ENCODE measurements at regions not wholly inside any gene's neighbourhood (a gene's known extent, or its start where the extent isn't known, plus 50 kb on each side); places are given as distances from the start of the nearest gene placed in this dataset.

DNA sequence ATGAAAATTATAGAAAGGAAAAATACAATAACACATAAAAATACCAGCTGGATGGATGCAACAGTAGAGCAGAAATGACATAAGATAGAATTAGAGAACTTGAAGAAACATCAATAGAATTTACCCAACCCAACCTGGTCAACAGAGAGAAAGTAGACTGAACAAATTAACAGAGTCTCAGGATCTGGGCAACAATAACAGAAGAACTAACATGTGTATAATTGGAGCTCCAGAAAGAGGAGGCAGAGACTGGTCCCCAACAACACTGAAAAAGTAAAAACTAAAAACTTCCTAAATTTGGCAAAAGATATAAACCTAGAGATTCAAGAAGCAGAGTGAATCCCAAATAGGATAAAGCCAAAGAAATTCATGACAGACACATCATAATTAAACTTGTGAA lies 458.8 kb downstream of the RPS24 start:
- Mint-ChIP-seq H3K4me1 (no peaks in the 10 kb centered on the region), H3K4me3 (no peak overlapping the region), H3K36me3 (no peaks in the 10 kb centered on the region), H3K27me3 (peaks cover 20 to 26% of the 10 kb centered on the region in 2 donors), H3K9me3 (peaks cover 12 to 34% (median 13%) of the 10 kb centered on the region in 3 donors), H3K27ac (no peak overlapping the region)
- ChIA-PET POLR2A (no interaction called here), CTCF (no interaction called here)
- no peak for DNase-seq
- Histone ChIP-seq H3K27me3 (replicated peaks in 1 of 2; ENCODE audit: control insufficient read depth in 2 of 2, extremely low read depth in 1 of 2, insufficient read depth in 2 of 2, low read length in 1 of 2) (peaks cover 0 to 8% of the 10 kb centered on the region in 2 experiments), H3K27ac (ENCODE audit: low read length) (no peak overlapping the region), H3K4me1 (ENCODE audit: control insufficient read depth in 1 of 2, extremely low read depth in 1 of 2, insufficient read depth in 2 of 2, low read length in 2 of 2) (no peaks in the 10 kb centered on the region), H3K36me3 (ENCODE audit: control insufficient read depth in 2 of 2, extremely low read depth in 1 of 2, insufficient read depth in 1 of 2, low read length in 1 of 2) (no peaks in the 10 kb centered on the region), H3K9me3 (no peaks in the 10 kb centered on the region), H3K4me3 (ENCODE audit: control insufficient read depth in 1 of 2, extremely low read depth in 1 of 2, low read length in 1 of 2) (no peak overlapping the region)
- no peak for ATAC-seq (replicated peaks in 1 of 4)

DNA sequence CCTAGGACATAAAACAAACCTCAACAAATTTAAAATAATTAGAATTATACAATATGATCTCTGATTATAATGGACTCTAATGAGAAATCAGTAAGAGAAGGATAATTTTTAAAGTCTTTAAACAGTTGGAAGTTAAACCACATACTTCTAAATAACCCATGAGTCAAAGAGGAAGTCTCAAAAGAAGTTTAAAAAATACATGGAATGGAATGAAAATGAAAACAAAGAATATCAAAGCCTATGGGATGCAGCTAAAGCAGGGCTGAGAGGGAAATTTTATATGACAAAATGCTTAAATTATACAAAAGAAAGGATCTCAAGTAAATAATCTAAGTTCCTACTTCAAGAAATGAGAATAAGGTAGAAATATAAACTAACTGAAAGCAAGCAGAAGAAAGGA lies 460.5 kb downstream of the RPS24 start:
- no peak for DNase-seq
- ATAC-seq (replicated peaks in 1 of 4) = no peak
- H3K27me3 ChIP-seq (replicated peaks in 1 of 2; ENCODE audit: control insufficient read depth in 2 of 2, extremely low read depth in 1 of 2, insufficient read depth in 2 of 2, low read length in 1 of 2) = peaks cover 0 to 8% of the 10 kb centered on the region in 2 experiments
- POLR2A ChIA-PET = no interaction called here
- H3K27ac ChIP-seq (ENCODE audit: low read length) = no peak overlapping the region
- Mint-ChIP-seq H3K4me3 (no peak overlapping the region), H3K9me3 (peaks cover 12 to 26% (median 13%) of the 10 kb centered on the region in 3 donors), H3K36me3 (no peaks in the 10 kb centered on the region), H3K27me3 (peaks cover 15 to 18% of the 10 kb centered on the region in 2 donors), H3K27ac (no peak overlapping the region), H3K4me1 (no peaks in the 10 kb centered on the region)
- CTCF ChIA-PET = no interaction called here
- no peaks in the 10 kb centered on the region for H3K9me3 ChIP-seq
- H3K36me3 ChIP-seq (ENCODE audit: control insufficient read depth in 2 of 2, extremely low read depth in 1 of 2, insufficient read depth in 1 of 2, low read length in 1 of 2) = no peaks in the 10 kb centered on the region
- H3K4me1 ChIP-seq (ENCODE audit: control insufficient read depth in 1 of 2, extremely low read depth in 1 of 2, insufficient read depth in 2 of 2, low read length in 2 of 2) = no peaks in the 10 kb centered on the region
- H3K4me3 ChIP-seq (ENCODE audit: control insufficient read depth in 1 of 2, extremely low read depth in 1 of 2, low read length in 1 of 2) = no peak overlapping the region

DNA sequence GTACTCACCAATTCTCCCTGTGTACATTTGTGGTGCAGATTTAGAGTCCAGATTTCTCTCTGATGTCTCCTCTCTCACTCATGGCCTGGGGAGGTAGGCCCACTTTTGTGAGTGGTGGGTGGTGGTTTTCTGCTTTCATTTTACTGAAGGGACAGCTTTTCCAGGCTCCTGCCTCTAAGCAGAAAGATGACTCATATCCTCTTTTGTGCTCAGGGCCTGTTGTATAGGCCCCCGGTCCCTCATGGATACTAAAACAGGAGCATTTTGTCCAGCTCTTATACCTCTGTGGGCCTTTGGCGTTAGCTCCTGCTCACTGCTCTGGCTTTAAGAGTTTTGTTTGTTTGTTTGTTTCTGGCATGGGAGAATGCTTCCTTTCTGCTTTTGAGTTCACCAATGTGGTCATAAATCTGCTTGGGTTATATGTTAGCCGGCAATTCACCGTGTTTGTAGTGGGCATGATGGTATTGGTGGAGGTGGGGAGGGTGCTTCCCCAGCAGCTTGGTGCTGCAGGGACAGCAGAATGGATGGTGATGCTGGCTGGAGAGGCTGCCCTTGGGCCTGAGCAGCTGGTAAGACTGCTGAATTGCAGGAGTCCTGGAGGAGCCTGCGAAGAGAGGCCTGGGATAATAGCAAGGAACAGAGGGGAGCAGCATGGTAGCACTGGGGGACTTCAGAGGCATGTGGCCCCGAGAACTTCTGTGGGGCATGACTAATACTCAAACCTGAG lies 468.7 kb downstream of the RPS24 start:
- ATAC-seq (replicated peaks in 1 of 4) = no peak
- no peak overlapping the region for H3K27ac Mint-ChIP-seq
- no peak overlapping the region for H3K4me3 Mint-ChIP-seq
- POLR2A ChIA-PET = no interaction called here
- Histone ChIP-seq H3K27me3 (replicated peaks in 1 of 2; ENCODE audit: control insufficient read depth in 2 of 2, extremely low read depth in 1 of 2, insufficient read depth in 2 of 2, low read length in 1 of 2) (peaks cover 0 to 11% of the 10 kb centered on the region in 2 experiments), H3K9me3 (no peaks in the 10 kb centered on the region), H3K4me1 (ENCODE audit: control insufficient read depth in 1 of 2, extremely low read depth in 1 of 2, insufficient read depth in 2 of 2, low read length in 2 of 2) (no peaks in the 10 kb centered on the region), H3K27ac (ENCODE audit: low read length) (no peak overlapping the region), H3K36me3 (ENCODE audit: control insufficient read depth in 2 of 2, extremely low read depth in 1 of 2, insufficient read depth in 1 of 2, low read length in 1 of 2) (no peaks in the 10 kb centered on the region), H3K4me3 (ENCODE audit: control insufficient read depth in 1 of 2, extremely low read depth in 1 of 2, low read length in 1 of 2) (no peak overlapping the region)
- H3K27me3 Mint-ChIP-seq = peaks cover 9 to 14% of the 10 kb centered on the region in 2 donors
- CTCF ChIA-PET = no interaction called here
- H3K4me1 Mint-ChIP-seq = no peaks in the 10 kb centered on the region
- DNase-seq = no peak
- H3K36me3 Mint-ChIP-seq = no peaks in the 10 kb centered on the region
- 73% methylated on average over 5 of the region's 6 CpGs for WGBS (ENCODE audit: insufficient coverage)
- H3K9me3 Mint-ChIP-seq = no peaks in the 10 kb centered on the region

DNA sequence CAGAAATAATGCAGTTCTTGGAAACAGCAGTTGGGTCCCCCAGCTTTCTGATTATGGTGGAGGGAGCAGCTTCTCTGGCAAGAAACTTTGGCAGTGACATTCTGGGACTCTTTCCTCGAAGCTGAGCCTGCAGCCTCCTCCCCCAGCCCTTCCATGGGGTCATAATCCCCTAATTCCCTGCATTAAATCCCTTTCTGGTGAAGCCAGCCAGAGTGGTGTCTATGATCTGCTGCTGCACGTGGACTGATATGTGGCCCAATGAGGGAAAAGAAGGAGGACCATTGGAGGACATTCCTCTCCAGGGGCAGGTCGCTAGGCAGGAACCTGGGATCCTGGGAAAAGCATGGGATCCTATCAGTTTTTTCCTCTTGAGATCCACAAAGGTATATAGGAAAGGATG lies 470.5 kb downstream of the RPS24 start:
- H3K4me1 ChIP-seq (ENCODE audit: control insufficient read depth in 1 of 2, extremely low read depth in 1 of 2, insufficient read depth in 2 of 2, low read length in 2 of 2) = no peaks in the 10 kb centered on the region
- POLR2A ChIA-PET = no interaction called here
- no peak overlapping the region for H3K27ac Mint-ChIP-seq
- peaks cover 10 to 15% of the 10 kb centered on the region in 2 donors for H3K27me3 Mint-ChIP-seq
- H3K4me1 Mint-ChIP-seq = no peaks in the 10 kb centered on the region
- no peaks in the 10 kb centered on the region for H3K9me3 Mint-ChIP-seq
- no peak overlapping the region for H3K27ac ChIP-seq (ENCODE audit: low read length)
- no peak overlapping the region for H3K4me3 ChIP-seq (ENCODE audit: control insufficient read depth in 1 of 2, extremely low read depth in 1 of 2, low read length in 1 of 2)
- ATAC-seq (replicated peaks in 1 of 4) (no peak), DNase-seq (no peak)
- CTCF ChIA-PET = interaction anchor here in 1 of 2 donors (0.8 kb wide), 1 partner anchor 34 kb away, joined by 3 read pairs; no protein-coding TSS in a partner anchor
- H3K36me3 Mint-ChIP-seq = no peaks in the 10 kb centered on the region
- H3K4me3 Mint-ChIP-seq = no peak overlapping the region
- peaks cover 0 to 11% of the 10 kb centered on the region in 2 experiments for H3K27me3 ChIP-seq (replicated peaks in 1 of 2; ENCODE audit: control insufficient read depth in 2 of 2, extremely low read depth in 1 of 2, insufficient read depth in 2 of 2, low read length in 1 of 2)
- WGBS (ENCODE audit: insufficient coverage) = no CpG with 5 or more reads among the region's 3 CpGs
- H3K36me3 ChIP-seq (ENCODE audit: control insufficient read depth in 2 of 2, extremely low read depth in 1 of 2, insufficient read depth in 1 of 2, low read length in 1 of 2) = no peaks in the 10 kb centered on the region
- no peaks in the 10 kb centered on the region for H3K9me3 ChIP-seq

- H3K36me3 ChIP-seq (ENCODE audit: control insufficient read depth in 2 of 2, extremely low read depth in 1 of 2, insufficient read depth in 1 of 2, low read length in 1 of 2) = no peaks in the 10 kb centered on the region
- 68% methylated on average over 3 of the region's 4 CpGs for WGBS (ENCODE audit: insufficient coverage)
- H3K4me1 ChIP-seq (ENCODE audit: control insufficient read depth in 1 of 2, extremely low read depth in 1 of 2, insufficient read depth in 2 of 2, low read length in 2 of 2) = no peaks in the 10 kb centered on the region
- Mint-ChIP-seq H3K9me3 (no peaks in the 10 kb centered on the region), H3K27ac (no peak overlapping the region), H3K27me3 (peaks cover 9 to 20% of the 10 kb centered on the region in 2 donors), H3K36me3 (no peaks in the 10 kb centered on the region), H3K4me1 (no peaks in the 10 kb centered on the region), H3K4me3 (no peak overlapping the region)
- no peak overlapping the region for H3K4me3 ChIP-seq (ENCODE audit: control insufficient read depth in 1 of 2, extremely low read depth in 1 of 2, low read length in 1 of 2)
- CTCF ChIA-PET = no interaction called here
- H3K27ac ChIP-seq (ENCODE audit: low read length) = no peak overlapping the region
- H3K9me3 ChIP-seq = no peaks in the 10 kb centered on the region
- peaks cover 0 to 11% of the 10 kb centered on the region in 2 experiments for H3K27me3 ChIP-seq (replicated peaks in 1 of 2; ENCODE audit: control insufficient read depth in 2 of 2, extremely low read depth in 1 of 2, insufficient read depth in 2 of 2, low read length in 1 of 2)
- no peak for DNase-seq
- no peak for ATAC-seq (replicated peaks in 1 of 4)
- POLR2A ChIA-PET = no interaction called here
Measured at GRCh38 chr10:78505657-78506056, 472.0 kb downstream of the RPS24 start.

- Mint-ChIP-seq H3K27ac (no peak overlapping the region), H3K4me1 (no peaks in the 10 kb centered on the region), H3K27me3 (peaks cover 9 to 22% of the 10 kb centered on the region in 2 donors), H3K36me3 (no peaks in the 10 kb centered on the region), H3K4me3 (no peak overlapping the region), H3K9me3 (no peaks in the 10 kb centered on the region)
- no peak for ATAC-seq (replicated peaks in 1 of 4)
- no peak for DNase-seq
- ChIA-PET POLR2A (no interaction called here), CTCF (no interaction called here)
- no peaks in the 10 kb centered on the region for H3K9me3 ChIP-seq
- H3K27ac ChIP-seq (ENCODE audit: low read length) = no peak overlapping the region
- no peaks in the 10 kb centered on the region for H3K36me3 ChIP-seq (ENCODE audit: control insufficient read depth in 2 of 2, extremely low read depth in 1 of 2, insufficient read depth in 1 of 2, low read length in 1 of 2)
- H3K4me3 ChIP-seq (ENCODE audit: control insufficient read depth in 1 of 2, extremely low read depth in 1 of 2, low read length in 1 of 2) = no peak overlapping the region
- H3K27me3 ChIP-seq (replicated peaks in 1 of 2; ENCODE audit: control insufficient read depth in 2 of 2, extremely low read depth in 1 of 2, insufficient read depth in 2 of 2, low read length in 1 of 2) = peaks cover 0 to 14% of the 10 kb centered on the region in 2 experiments
- WGBS (ENCODE audit: insufficient coverage) = 100% methylated on average over 1 of the region's 2 CpGs
- no peaks in the 10 kb centered on the region for H3K4me1 ChIP-seq (ENCODE audit: control insufficient read depth in 1 of 2, extremely low read depth in 1 of 2, insufficient read depth in 2 of 2, low read length in 2 of 2)
Measured at GRCh38 chr10:78506614-78507013, 473.0 kb downstream of the RPS24 start.

Data from T-cell (primary cell).